SK-N-SH (cell line): ENCODE measurements at regions not wholly inside any gene's neighbourhood (a gene's known extent, or its start where the extent isn't known, plus 50 kb on each side); places are given as distances from the start of the nearest gene placed in this dataset.

Source experiments
- CTCF ChIA-PET: fragments of 300-600, 350-600 bp; formaldehyde crosslinking; extraction: SDS; loops from one replicate; lab custom pipeline; 2021; lab: Yijun Ruan, JAX
- POLR2A ChIA-PET: fragments of 350-600 bp; sonication (Branson Sonifier 250); formaldehyde crosslinking; extraction: SDS; loops from one replicate; lab custom pipeline; 2020; ENCODE audit warnings: antibody characterized with exemption, inconsistent platforms; lab: Yijun Ruan, JAX
- DNase-seq: peaks from one replicate; pipeline ENCODE4 v3.0.0; 2012
- H2AFZ ChIP-seq: fragments of 200-600 bp; sonication (generic); 2 replicates; pipeline ENCODE4 v1.8.1; 2016; ENCODE audit warnings: antibody characterized with exemption, mild to moderate bottlenecking, low read depth
- H3F3A ChIP-seq: fragments of 200-600 bp; sonication (generic); replicated peaks from 2 replicates; pipeline ENCODE3; 2016; ENCODE audit warnings: antibody characterized with exemption, mild to moderate bottlenecking; ENCODE audit not compliant: insufficient read depth
- H3K27ac ChIP-seq, 2 experiments: fragments of 200-500 bp in 1 of 2; fragments of 200-600 bp in 1 of 2; sonication (Bioruptor generic) in 1 of 2; sonication (generic), shearing (Covaris generic) in 1 of 2; 2 replicates each; pipeline versions ENCODE4 v1.5.1 to v1.6.1; 2014 to 2016; ENCODE audit warnings: low read depth in 2 of 2, inconsistent platforms in 1 of 2, low read length in 1 of 2, mild to moderate bottlenecking in 1 of 2, mixed read lengths in 1 of 2
- H3K27me3 ChIP-seq: fragments of 200-600 bp; sonication (generic), shearing (Covaris generic); 2 replicates; pipeline ENCODE4 v1.6.1; 2016; ENCODE audit warnings: mixed run types; ENCODE audit not compliant: insufficient read depth
- H3K36me3 ChIP-seq, 2 experiments: fragments of 200-500 bp in 1 of 2; fragments of 200-600 bp in 1 of 2; sonication (Bioruptor generic) in 1 of 2; sonication (generic) in 1 of 2; replicated peaks in 1 of 2; 2 replicates each; pipeline versions ENCODE3 to v1.5.1; 2014 to 2016; ENCODE audit warnings: low read length in 1 of 2, mild to moderate bottlenecking in 1 of 2; ENCODE audit not compliant: insufficient read depth in 2 of 2, control insufficient read depth in 1 of 2
- H3K4me1 ChIP-seq, 2 experiments: fragments of 200-500 bp in 1 of 2; fragments of 200-600 bp in 1 of 2; sonication (Bioruptor generic) in 1 of 2; sonication (generic), shearing (Covaris generic) in 1 of 2; 2 replicates each; pipeline versions ENCODE4 v1.5.1 to v1.6.1; 2014 to 2016; ENCODE audit warnings: low read depth in 1 of 2, low read length in 1 of 2, mixed run types in 1 of 2; ENCODE audit not compliant: insufficient read depth in 2 of 2, control insufficient read depth in 1 of 2
- H3K4me2 ChIP-seq: fragments of 200-600 bp; sonication (generic), shearing (Covaris generic); 2 replicates; pipeline ENCODE4 v1.6.1; 2017; ENCODE audit warnings: mixed run types
- H3K4me3 ChIP-seq, 2 experiments: fragments of 200-500 bp in 1 of 2; fragments of 200-600 bp in 1 of 2; sonication (Bioruptor generic) in 1 of 2; sonication (generic), shearing (Covaris generic) in 1 of 2; 2 replicates each; pipeline versions ENCODE4 v1.5.1 to v1.8.1; 2014 to 2016; ENCODE audit warnings: low read depth in 2 of 2, inconsistent platforms in 1 of 2, low read length in 1 of 2, mild to moderate bottlenecking in 1 of 2, mixed read lengths in 1 of 2, moderate library complexity in 1 of 2
- H3K79me2 ChIP-seq: fragments of 200-600 bp; sonication (generic); 2 replicates; pipeline ENCODE4 v1.8.1; 2017; ENCODE audit warnings: mild to moderate bottlenecking; ENCODE audit not compliant: insufficient read depth
- H3K9ac ChIP-seq: fragments of 200-600 bp; sonication (generic); 2 replicates; pipeline ENCODE4 v1.6.1; 2017; ENCODE audit warnings: mixed run types
- H3K9me2 ChIP-seq: fragments of 200-600 bp; sonication (generic); 2 replicates; pipeline ENCODE4 v1.6.1; 2017; ENCODE audit warnings: mixed run types
- H3K9me3 ChIP-seq: fragments of 200-600 bp; sonication (generic); 2 replicates; pipeline ENCODE4 v1.6.1; 2017; ENCODE audit warnings: mixed run types, mild to moderate bottlenecking, moderate library complexity
- H4K20me1 ChIP-seq: fragments of 200-600 bp; sonication (generic); 2 replicates; pipeline ENCODE4 v1.6.1; 2017; ENCODE audit warnings: mild to moderate bottlenecking, mixed run types; ENCODE audit not compliant: insufficient read depth
- CHD2 ChIP-seq: fragments of 150-350 bp; IDR thresholded peaks from 2 replicates; pipeline ENCODE4 v1.6.1; 2018; ENCODE audit warnings: low read length; ENCODE audit not compliant: partially characterized antibody
- CTCF ChIP-seq: fragments of 200-600 bp; sonication (generic); IDR thresholded peaks from 2 replicates; pipeline ENCODE4 v1.6.1; 2017; ENCODE audit warnings: antibody characterized with exemption, mild to moderate bottlenecking, moderate library complexity
- ELF1 ChIP-seq: IDR thresholded peaks from 2 replicates; pipeline ENCODE4 v1.4.0; 2012
- FOSL2 ChIP-seq: IDR thresholded peaks from 2 replicates; pipeline ENCODE4 v1.4.0; 2012; ENCODE audit warnings: low read depth, mild to moderate bottlenecking, moderate library complexity, borderline replicate concordance
- FOXM1 ChIP-seq: IDR thresholded peaks from 2 replicates; pipeline ENCODE4 v1.4.0; 2012; ENCODE audit warnings: low read depth, mild to moderate bottlenecking
- GATA2 ChIP-seq: sonication (generic); formaldehyde crosslinking; IDR thresholded peaks from 2 replicates; pipeline ENCODE4 v1.5.0; 2020; ENCODE audit warnings: mild to moderate bottlenecking, missing genetic modification reagents
- JUND ChIP-seq: IDR thresholded peaks from 2 replicates; pipeline ENCODE4 v1.4.0; 2012
- NFIC ChIP-seq: IDR thresholded peaks from 2 replicates; pipeline ENCODE4 v1.4.0; 2012; ENCODE audit warnings: borderline replicate concordance
- POLR2AphosphoS5 ChIP-seq: IDR thresholded peaks from 2 replicates; pipeline ENCODE4 v1.6.1; 2012; ENCODE audit warnings: low read depth, low read length
- RAD21 ChIP-seq: IDR thresholded peaks from 2 replicates; pipeline ENCODE4 v1.6.1; 2012; ENCODE audit warnings: mild to moderate bottlenecking, low read length
- RCOR1 ChIP-seq: fragments of 150-350 bp; IDR thresholded peaks from 2 replicates; pipeline ENCODE4 v1.6.1; 2017; ENCODE audit warnings: antibody characterized with exemption, low read length
- REST ChIP-seq: IDR thresholded peaks from 2 replicates; pipeline ENCODE4 v1.6.1; 2012; ENCODE audit warnings: mild to moderate bottlenecking, low read depth, low read length, moderate library complexity
- RFX5 ChIP-seq: IDR thresholded peaks from 2 replicates; pipeline ENCODE4 v1.6.1; 2012; ENCODE audit warnings: mild to moderate bottlenecking, improper control_type of control experiment, low read length
- RXRA ChIP-seq: IDR thresholded peaks from 2 replicates; pipeline ENCODE4 v1.4.0; 2012; ENCODE audit warnings: low read depth, mild to moderate bottlenecking, borderline replicate concordance
- SIN3A ChIP-seq: IDR thresholded peaks from 2 replicates; pipeline ENCODE4 v1.6.1; 2012; ENCODE audit warnings: low read depth, mild to moderate bottlenecking, low read length, moderate library complexity, borderline replicate concordance
- TAF1 ChIP-seq: IDR thresholded peaks from 2 replicates; pipeline ENCODE4 v1.6.1; 2012; ENCODE audit warnings: low read depth, mild to moderate bottlenecking, low read length, moderate library complexity, borderline replicate concordance
- USF2 ChIP-seq: fragments of 150-350 bp; IDR thresholded peaks from 2 replicates; pipeline ENCODE4 v1.6.1; 2017; ENCODE audit warnings: antibody characterized with exemption, low read length, low read depth, borderline replicate concordance
- ZBTB33 ChIP-seq: IDR thresholded peaks from 2 replicates; pipeline ENCODE4 v1.4.0; 2012; ENCODE audit warnings: low read depth, borderline replicate concordance
- WGBS: methylation state at CpG from one replicate; pipeline ENCODE4 v1.1.6; 2017; ENCODE audit warnings: low lambda C conversion rate; 5-methylcytosine and 5-hydroxymethylcytosine counted together

- DNase-seq = no peak
- no peaks in the 10 kb centered on the region for H4K20me1 ChIP-seq
- H3K27me3 ChIP-seq = no peaks in the 10 kb centered on the region
- H3K9ac ChIP-seq = no peak overlapping the region
- POLR2A ChIA-PET = no interaction called here
- no peak for TF ChIP-seq RCOR1
- no peak for TF ChIP-seq ELF1
- no peak for TF ChIP-seq CHD2
- TF ChIP-seq RXRA = no peak
- no peak for TF ChIP-seq FOXM1
- no peak for TF ChIP-seq FOSL2
- no peak for TF ChIP-seq POLR2AphosphoS5
- no peak for TF ChIP-seq RFX5
- TF ChIP-seq USF2 = no peak
- TF ChIP-seq, all 33 proteins: peak for 0
- WGBS = 7% methylated on average over 2 of the region's 2 CpGs
- Histone ChIP-seq H3K9me3 (no peaks in the 10 kb centered on the region), H3K9me2 (no peaks in the 10 kb centered on the region), H3F3A (no peaks in the 10 kb centered on the region), H3K27ac (no peak overlapping the region), H2AFZ (no peak overlapping the region), H3K4me1 (no peaks in the 10 kb centered on the region), H3K4me3 (no peak overlapping the region), H3K36me3 (no peaks in the 10 kb centered on the region), H3K79me2 (no peaks in the 10 kb centered on the region), H3K4me2 (no peak overlapping the region)
- CTCF ChIA-PET = no interaction called here
Measured at GRCh38 chr4:31702326-31702725, 982.2 kb downstream of the PCDH7 start.

- no peak for DNase-seq
- Histone ChIP-seq H3K4me2 (no peak overlapping the region), H3K27ac (no peak overlapping the region), H3K9ac (no peak overlapping the region), H3K9me3 (no peaks in the 10 kb centered on the region), H3K4me1 (no peaks in the 10 kb centered on the region), H3K36me3 (no peaks in the 10 kb centered on the region), H3F3A (no peaks in the 10 kb centered on the region), H3K79me2 (no peaks in the 10 kb centered on the region), H3K9me2 (no peaks in the 10 kb centered on the region), H3K4me3 (no peak overlapping the region), H3K27me3 (no peaks in the 10 kb centered on the region), H2AFZ (no peak overlapping the region), H4K20me1 (no peaks in the 10 kb centered on the region)
- ChIA-PET CTCF (no interaction called here), POLR2A (no interaction called here)
- TF ChIP-seq USF2 = no peak
- no peak for TF ChIP-seq SIN3A
- TF ChIP-seq TAF1 = no peak
- no peak for TF ChIP-seq RAD21
- TF ChIP-seq ZBTB33 = no peak
- TF ChIP-seq REST = no peak
- TF ChIP-seq JUND = no peak
- no peak for TF ChIP-seq POLR2AphosphoS5
- no peak for TF ChIP-seq GATA2 (CRISPR knock-in tag)
- no peak for TF ChIP-seq FOXM1
- no peak for TF ChIP-seq NFIC
- no peak for TF ChIP-seq RCOR1
- TF ChIP-seq CHD2 = no peak
- TF ChIP-seq CTCF = no peak
Measured at GRCh38 chr4:31714238-31714637, 994.1 kb downstream of the PCDH7 start.
